ENCODE measurements at regions not wholly inside any gene's neighbourhood (a gene's known extent, or its start where the extent isn't known, plus 50 kb on each side); places are given as distances from the start of the nearest gene placed in this dataset.

- no peak for DNase-seq
Observed at GRCh38 chr2:821546-821945, 129.1 kb upstream of the SNTG2 start.

- no peak for DNase-seq
Observed at GRCh38 chr2:819601-820000, 131.0 kb upstream of the SNTG2 start.

GRCh38 chr2:819121-819520 is 131.5 kb upstream of the SNTG2 start:
- no peak for DNase-seq

GRCh38 chr2:817336-818015 is 133.2 kb upstream of the SNTG2 start:
- DNase-seq: no peak

- no peak for DNase-seq
Observed at GRCh38 chr2:816278-816677, 134.4 kb upstream of the SNTG2 start.

- DNase-seq: no peak
Observed at GRCh38 chr2:810397-810796, 133.2 kb upstream of the TMEM18 start.

GRCh38 chr2:807300-807699 is 130.1 kb upstream of the TMEM18 start:
- DNase-seq: no peak

- no peak for DNase-seq
Observed at GRCh38 chr2:805664-806063, 128.5 kb upstream of the TMEM18 start.

- no peak for DNase-seq
Observed at GRCh38 chr2:797993-798392, 120.8 kb upstream of the TMEM18 start.

GRCh38 chr2:797556-797955 is 120.3 kb upstream of the TMEM18 start:
- DNase-seq: no peak

GRCh38 chr2:796141-796985 is 119.2 kb upstream of the TMEM18 start:
- no peak for DNase-seq

GRCh38 chr2:795531-796041 is 118.4 kb upstream of the TMEM18 start:
- no peak for DNase-seq

GRCh38 chr2:794554-795241 is 117.5 kb upstream of the TMEM18 start:
- DNase-seq: no peak

- no peak for DNase-seq
Observed at GRCh38 chr2:793236-793635, 116.0 kb upstream of the TMEM18 start.

- no peak for DNase-seq
Observed at GRCh38 chr2:792687-793086, 115.5 kb upstream of the TMEM18 start.

- no peak for DNase-seq
Observed at GRCh38 chr2:790634-791245, 113.5 kb upstream of the TMEM18 start.

GRCh38 chr2:790081-790480 is 112.9 kb upstream of the TMEM18 start:
- no peak for DNase-seq

- DNase-seq: no peak
Observed at GRCh38 chr2:789529-789928, 112.3 kb upstream of the TMEM18 start.

GRCh38 chr2:788227-789032 is 111.2 kb upstream of the TMEM18 start:
- DNase-seq: no peak

GRCh38 chr2:784753-785152 is 107.5 kb upstream of the TMEM18 start:
- no peak for DNase-seq

- no peak for DNase-seq
Observed at GRCh38 chr2:780581-780980, 103.4 kb upstream of the TMEM18 start.

GRCh38 chr2:780002-780401 is 102.8 kb upstream of the TMEM18 start:
- no peak for DNase-seq

Data from activated CD8-positive, alpha-beta memory T cell treated with anti-CD3 and anti-CD28 coated beads, Interleukin-2, amount 50 U/mL, for 4 hours (primary cell).